ENCODE measurements at regions not wholly inside any gene's neighbourhood (a gene's known extent, or its start where the extent isn't known, plus 50 kb on each side); places are given as distances from the start of the nearest gene placed in this dataset.

- DNase-seq, result no peak
Measured at GRCh38 chr4:128477540-128477939, 189.9 kb upstream of the PGRMC2 start.

GRCh38 chr4:128475597-128475996 is 188.0 kb upstream of the PGRMC2 start:
- no peak for DNase-seq

DNA sequence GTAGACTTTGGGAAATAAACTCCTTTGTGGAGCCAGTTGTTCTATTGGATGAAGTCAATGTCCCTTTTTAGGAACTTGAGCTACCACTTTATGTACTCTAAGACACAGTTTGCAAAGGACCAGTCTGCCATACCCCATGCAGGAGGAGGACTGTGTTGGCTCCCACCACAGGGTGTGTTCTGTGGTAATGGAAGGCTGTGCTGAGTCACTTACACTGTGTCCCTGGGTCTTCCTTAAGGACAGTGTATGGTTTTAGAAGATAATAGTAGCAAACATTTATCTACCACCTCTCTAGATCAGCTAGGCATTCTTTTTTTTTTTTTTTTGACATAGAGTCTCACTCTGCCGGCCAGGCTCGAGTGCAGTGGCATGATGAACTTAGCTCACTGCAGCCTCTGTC is 184.0 kb upstream of the PGRMC2 start:
- no peak for DNase-seq

DNA sequence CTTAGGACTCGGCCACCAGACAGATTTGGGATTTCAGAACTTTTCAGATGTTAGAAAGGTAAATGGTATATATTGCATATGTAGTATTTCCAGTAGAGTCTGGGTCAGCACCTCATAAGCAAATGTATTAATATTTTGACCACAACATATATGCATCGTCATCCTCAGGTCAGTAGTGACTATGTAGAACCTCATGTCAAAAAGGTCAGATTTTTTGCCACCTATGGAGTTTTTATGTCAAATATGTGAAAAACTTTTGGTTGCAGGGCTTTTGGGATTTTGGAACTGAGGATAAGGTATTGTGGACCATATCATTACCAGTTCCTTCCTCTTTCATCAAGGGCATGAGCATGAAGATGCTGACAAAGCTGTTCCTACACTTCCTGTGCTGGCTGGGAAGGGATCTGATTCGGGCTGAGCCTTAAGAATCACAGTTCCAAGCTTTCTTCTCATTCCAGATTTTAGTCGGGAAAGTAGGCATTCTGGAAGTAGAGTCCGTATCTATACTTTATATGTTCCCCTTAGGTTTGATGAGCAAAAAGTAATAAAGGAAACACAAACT is 183.0 kb upstream of the PGRMC2 start:
- DNase-seq, result no peak

DNA sequence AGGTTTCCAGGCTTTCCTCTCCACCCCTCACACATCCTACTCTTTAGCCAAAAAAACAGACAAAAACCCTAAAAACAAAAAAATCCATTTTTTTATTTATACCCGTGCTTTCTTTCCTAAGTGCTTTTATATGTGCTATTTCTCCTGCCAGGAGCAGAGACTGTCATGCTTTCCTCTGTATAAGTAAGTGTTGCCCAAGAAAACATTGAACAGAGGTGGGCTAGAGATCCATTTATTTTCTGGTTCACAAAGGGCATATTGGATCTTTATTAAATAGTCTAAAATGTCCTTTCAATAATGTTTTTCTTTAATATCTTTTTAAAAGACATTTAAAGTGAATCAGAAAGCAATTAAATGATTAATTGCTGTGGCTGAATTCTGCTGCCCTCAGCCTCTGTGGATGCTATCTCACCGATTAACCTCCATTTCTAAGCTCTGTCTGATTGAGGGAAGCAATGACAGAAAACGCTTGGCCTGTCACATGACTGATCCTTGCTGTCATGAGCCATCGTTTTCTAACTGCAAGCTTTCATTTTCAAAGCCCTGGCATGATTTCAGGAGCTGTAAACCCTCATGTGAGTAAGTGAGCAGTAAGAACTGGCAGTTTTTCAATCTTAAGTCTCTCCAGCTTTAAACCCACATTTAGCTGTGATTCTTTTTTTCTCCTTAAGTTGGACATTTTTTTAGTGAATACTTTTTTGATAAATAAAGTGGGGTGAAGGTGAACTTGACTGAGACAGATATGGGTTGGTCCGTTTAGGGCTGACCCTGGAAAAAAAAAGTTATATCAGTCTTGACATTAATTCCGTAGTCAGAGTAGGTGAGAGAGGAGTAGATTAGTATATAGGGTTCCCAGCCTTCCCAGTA is 180.7 kb upstream of the PGRMC2 start:
- no peak for DNase-seq

- DNase-seq, result no peak
Measured at GRCh38 chr4:128465523-128465922, 177.9 kb upstream of the PGRMC2 start.

GRCh38 chr4:128463006-128463405 is 175.4 kb upstream of the PGRMC2 start:
- no peak for DNase-seq

- DNase-seq, result no peak
Measured at GRCh38 chr4:128462103-128462783, 174.6 kb upstream of the PGRMC2 start.

- DNase-seq, result no peak
Measured at GRCh38 chr4:128461291-128462102, 173.9 kb upstream of the PGRMC2 start.

DNA sequence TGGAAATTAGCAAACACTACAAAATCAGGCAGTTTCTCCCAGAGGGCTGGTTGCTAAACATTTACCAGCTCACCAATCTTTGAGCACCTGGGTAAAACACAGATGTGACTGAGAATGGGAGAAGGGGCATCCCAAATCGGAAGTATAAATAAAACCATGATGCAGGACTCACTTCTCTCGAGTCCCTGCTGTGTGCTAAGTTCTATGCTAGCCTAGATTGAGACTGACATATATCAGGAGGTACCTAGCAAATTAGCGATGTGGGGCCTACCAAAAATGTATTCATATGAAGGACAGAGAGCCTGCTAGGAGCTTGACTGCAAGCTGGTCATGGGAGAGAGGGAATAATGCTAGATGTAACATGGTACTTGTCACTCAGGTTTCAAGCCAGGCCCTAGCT is 171.9 kb upstream of the PGRMC2 start:
- no peak for DNase-seq

- DNase-seq, result no peak
Measured at GRCh38 chr4:128458816-128459215, 171.2 kb upstream of the PGRMC2 start.

GRCh38 chr4:128457726-128458125 is 170.1 kb upstream of the PGRMC2 start:
- no peak for DNase-seq

GRCh38 chr4:128456171-128456570 is 168.6 kb upstream of the PGRMC2 start:
- no peak for DNase-seq

DNA sequence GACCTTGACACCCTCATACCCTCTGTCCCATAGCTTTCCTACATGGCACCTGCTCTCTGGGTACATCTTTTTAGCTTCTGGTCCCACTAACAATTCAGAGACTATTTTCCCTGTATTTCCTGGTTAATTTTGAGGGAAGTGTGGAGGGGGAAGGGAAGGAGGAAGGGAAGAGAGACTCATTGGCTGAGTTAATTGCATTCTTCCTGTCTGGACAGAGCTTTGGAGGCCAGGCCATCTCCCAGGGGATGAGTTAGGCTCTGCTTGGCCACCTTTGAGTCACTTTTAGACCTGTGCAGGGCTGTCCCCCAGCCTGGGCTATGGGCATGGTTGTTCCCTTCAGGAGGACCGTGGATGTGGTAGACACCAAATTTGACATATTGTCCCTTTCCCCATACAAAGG is 167.9 kb upstream of the PGRMC2 start:
- no peak for DNase-seq

DNA sequence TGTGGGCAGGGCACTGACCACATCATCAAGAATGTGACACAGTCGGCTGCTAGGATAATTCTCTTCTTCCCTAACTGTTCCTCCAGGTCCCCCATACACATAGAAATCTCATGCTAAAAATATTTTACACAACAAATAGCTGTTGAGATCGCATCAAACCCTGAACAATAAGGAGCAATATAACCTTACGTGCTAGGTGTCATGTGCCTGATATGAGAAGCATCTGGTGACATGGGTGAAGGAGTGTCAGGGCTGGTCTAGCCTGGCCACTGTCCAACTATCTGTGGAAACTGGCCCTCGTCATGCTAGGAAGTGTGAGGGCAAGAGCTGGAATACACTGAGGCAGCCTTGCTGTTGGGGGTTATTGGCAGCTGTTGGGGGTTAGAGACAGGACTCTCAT is 167.3 kb upstream of the PGRMC2 start:
- DNase-seq, result no peak

DNA sequence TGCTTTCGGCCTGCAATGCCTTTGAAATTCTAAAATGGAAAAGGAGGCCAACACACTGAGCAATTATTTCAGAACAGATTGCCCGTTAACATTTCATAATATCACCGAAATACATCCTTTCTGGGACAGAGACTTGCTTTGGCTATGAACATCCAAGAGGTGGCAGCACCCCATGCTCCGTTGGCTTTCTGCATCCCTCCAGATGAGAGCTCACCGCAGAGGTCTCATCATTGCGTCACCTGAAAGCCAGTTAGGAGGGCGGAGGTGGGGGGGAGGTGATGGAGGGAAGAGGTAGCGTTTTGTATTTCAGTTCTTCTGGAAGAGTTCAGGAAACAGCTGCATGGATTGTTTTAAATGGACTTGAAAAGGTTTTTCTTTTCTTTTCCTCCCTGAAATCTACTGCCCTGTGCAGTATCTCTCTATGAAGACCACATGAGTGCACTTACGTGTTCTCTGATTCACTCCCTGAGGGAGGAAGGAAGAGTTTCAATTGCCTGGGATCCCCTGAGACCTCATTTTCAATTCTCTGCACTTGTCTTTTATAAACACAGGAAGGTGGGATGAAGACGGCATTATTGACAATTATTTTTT is 166.8 kb upstream of the PGRMC2 start:
- peak; percentile 29 for DNase-seq

GRCh38 chr4:128452415-128452814 is 164.8 kb upstream of the PGRMC2 start:
- DNase-seq, result no peak

DNA sequence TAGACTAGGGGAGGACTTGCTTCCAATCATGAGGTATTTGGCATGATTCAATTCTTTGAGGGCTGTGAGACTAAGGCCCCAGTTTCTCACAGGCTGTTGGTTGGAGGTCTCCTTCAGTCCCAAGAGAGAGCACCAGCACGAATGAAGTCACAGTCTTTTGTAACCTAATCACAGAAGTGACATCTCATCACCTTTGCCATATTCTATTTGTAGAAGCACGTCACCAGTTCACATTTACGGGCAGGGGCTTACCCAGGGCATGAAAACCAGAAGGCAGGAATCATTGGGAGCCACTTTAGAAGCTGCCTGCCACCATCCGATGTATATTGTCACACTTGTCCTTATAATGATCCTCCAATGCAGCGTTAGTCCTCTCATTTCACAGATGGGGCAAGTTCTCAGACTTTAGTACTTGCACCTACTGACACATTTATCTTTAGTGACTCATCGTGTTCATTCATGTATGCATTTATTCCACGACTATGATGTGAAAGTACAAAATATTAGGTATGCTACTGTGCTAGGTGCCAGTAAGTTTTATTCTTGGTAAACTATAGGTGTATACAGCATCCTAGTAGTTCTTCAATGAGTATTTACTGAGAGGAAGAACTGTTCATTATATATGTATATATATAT is 163.8 kb upstream of the PGRMC2 start:
- DNase-seq, result no peak

DNA sequence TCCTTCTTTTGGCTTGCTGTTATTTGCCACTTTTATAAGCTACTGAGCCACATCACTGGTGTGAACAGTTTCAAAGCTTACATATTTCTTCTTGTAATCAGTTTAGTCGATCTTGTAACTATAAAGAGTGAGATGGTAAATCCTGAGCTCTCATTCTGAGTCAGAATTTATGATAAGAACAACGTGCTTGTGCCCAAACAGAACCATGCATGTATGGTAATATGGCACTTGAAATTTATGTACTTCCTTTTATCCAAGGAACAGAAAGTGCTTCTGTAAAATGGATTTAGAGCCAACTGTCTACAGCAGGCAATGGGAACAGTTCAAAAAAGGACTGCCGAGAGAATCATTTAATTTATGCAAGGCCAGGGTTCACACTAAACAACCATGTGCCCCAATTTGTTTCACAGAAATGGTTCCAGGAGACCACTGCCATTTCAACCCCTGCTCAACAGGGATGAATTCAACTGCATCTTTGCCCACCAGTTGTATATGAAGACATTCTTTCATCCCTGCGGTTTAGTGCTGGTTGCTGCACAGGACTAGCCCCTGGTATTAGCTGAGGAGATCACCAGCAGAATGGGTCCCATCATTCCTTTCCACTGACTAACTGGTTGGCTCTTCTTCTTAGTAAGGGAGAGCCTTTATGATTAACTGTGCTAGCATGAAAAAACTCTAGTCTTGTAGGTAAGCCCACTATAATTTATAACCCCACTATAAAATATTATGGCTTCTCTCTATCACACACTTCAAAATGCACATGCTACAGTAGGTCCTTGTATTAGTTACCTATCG is 162.9 kb upstream of the PGRMC2 start:
- no peak for DNase-seq

DNA sequence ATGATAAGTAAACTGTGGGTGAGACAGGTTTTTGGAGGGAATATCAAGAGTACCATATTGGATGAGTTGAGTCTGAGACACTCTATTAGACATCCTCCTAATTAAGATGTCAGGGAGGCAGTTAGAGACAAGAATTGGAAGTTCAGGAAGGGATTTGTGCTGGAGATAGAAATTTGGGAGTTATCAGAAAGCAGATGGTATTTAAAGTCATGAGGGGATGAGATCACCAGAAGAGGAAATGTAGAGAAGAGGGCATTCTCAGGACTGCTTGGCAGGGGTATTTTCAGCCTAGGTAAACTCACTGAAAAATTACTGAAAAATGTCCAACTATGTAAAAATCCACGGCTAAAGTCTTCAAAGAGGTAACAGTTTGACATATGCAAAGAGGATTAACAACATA is 161.6 kb upstream of the PGRMC2 start:
- DNase-seq, result no peak

DNA sequence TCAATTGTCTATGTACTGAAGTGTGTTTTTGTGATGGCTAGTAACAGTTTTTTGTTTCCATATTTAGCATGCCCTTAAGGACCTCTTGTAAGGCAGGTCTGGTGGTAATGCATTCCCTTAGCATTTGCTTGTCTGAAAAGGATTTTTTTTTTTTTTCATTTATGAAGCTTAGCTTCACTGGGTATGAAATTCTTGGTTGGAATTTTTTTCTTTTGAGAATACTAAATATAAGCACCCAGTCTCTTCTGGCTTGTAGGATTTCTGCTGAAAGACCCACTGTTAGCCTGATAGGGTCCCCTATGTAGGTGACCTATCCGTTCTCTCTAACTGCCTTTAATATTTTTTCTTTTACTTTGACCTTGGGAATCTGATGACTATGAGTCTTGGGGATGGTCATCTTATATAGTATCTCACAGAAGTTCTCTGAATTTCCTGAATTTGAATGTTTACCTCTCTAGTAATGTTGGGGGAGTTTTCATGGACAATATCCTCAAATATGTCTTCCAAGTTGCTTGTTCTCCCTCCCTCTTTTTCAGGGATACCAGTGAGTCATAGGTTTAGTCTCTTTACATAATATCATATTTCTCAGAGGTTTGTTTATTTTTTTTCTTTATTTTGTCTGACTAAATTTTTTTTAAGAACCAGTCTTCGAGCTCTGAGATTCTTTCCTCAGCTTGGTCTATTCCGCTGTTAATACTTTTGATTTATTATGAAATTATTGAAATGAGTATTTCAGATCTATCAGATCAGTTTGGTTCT is 157.1 kb upstream of the PGRMC2 start:
- no peak for DNase-seq
